K562 (cell line): ENCODE measurements at regions not wholly inside any gene's neighbourhood (a gene's known extent, or its start where the extent isn't known, plus 50 kb on each side); places are given as distances from the start of the nearest gene placed in this dataset.
A peak's percentile ranks its signal among the peaks of the same experiment; 100 is the strongest.

Source experiments
- ATAC-seq: fragments of 200-7000 bp; cut with Tn5 transposase; 3 replicates; pipeline ENCODE4 v1.9.1; 2020; ENCODE audit warnings: moderate library complexity
- BruUV-seq: library from RNA; stranded (reverse); fragments of 400-500 nt; replicated peaks from 2 replicates; lab custom pipeline; 2021; lab: Mats Ljungman, UMichigan
- CTCF ChIA-PET: fragments of 300-600 bp; formaldehyde crosslinking; extraction: SDS; loops from one replicate; lab custom pipeline; 2021; ENCODE audit warnings: low intra/inter-chr PET ratio; lab: Yijun Ruan, JAX
- POLR2A ChIA-PET: fragments of 300-600, 350-650 bp; sonication (Branson Sonifier 250); formaldehyde crosslinking; extraction: SDS; loops from one replicate; lab custom pipeline; 2021; ENCODE audit warnings: antibody characterized with exemption, inconsistent platforms; lab: Yijun Ruan, JAX
- DNase-seq, 4 experiments: peaks; one replicate each; pipeline versions ENCODE4 v3.0.0 to v3.0.0-alpha.2; 2011 to 2018; ENCODE audit warnings: low spot score in 3 of 4, mixed read lengths in 3 of 4; ENCODE audit errors: extremely low read depth in 1 of 4
- FAIRE-seq: peaks from 2 replicates; lab custom pipeline; 2011; peaks lifted over from hg19 to GRCh38; lab: Jason Lieb, UNC
- H2AFZ ChIP-seq: 2 replicates; pipeline ENCODE4 v1.6.0; 2011; ENCODE audit warnings: low read depth, low read length, control low read depth, inconsistent platforms
- H3K27ac ChIP-seq: fragments of 200-600 bp; 3 replicates; pipeline ENCODE4 v1.8.0; 2011; ENCODE audit warnings: low read depth, mild to moderate bottlenecking, control low read depth, inconsistent platforms, low read length, moderate library complexity, mixed read lengths; ENCODE audit errors: extremely low read depth
- H3K27me3 ChIP-seq, 2 experiments: fragments of 300-600 bp in 1 of 2; 2 replicates in 1 of 2; 3 replicates in 1 of 2; pipeline versions ENCODE4 v1.6.0 to v1.8.0; 2011; ENCODE audit warnings: inconsistent platforms in 2 of 2, low read length in 2 of 2, mild to moderate bottlenecking in 1 of 2, mixed read lengths in 1 of 2, moderate library complexity in 1 of 2; ENCODE audit not compliant: control insufficient read depth in 2 of 2, insufficient read depth in 2 of 2
- H3K36me3 ChIP-seq: fragments of 300-600 bp; 3 replicates; pipeline ENCODE4 v1.8.0; 2011; ENCODE audit warnings: mild to moderate bottlenecking, low read length, inconsistent platforms; ENCODE audit not compliant: control insufficient read depth, insufficient read depth
- H3K4me1 ChIP-seq, 2 experiments: fragments of 200-600 bp in 1 of 2; replicated peaks in 1 of 2; 2 replicates in 1 of 2; 3 replicates in 1 of 2; pipeline versions ENCODE4 v1.5.1 to v1.8.0; 2011; ENCODE audit warnings: inconsistent platforms in 2 of 2, low read length in 2 of 2, mild to moderate bottlenecking in 1 of 2, mixed read lengths in 1 of 2, moderate library complexity in 1 of 2; ENCODE audit not compliant: control insufficient read depth in 2 of 2, insufficient read depth in 2 of 2
- H3K4me2 ChIP-seq: 2 replicates; pipeline ENCODE4 v1.6.1; 2011; ENCODE audit warnings: low read length, control low read depth, inconsistent platforms, mixed read lengths; ENCODE audit not compliant: insufficient read depth
- H3K4me3 ChIP-seq: fragments of 200-600 bp; sonication (generic), shearing (Covaris generic); 2 replicates; pipeline ENCODE4 v1.5.1; 2016; ENCODE audit warnings: control low read depth, inconsistent platforms
- H3K79me2 ChIP-seq: fragments of 200-600 bp; 3 replicates; pipeline ENCODE4 v1.8.0; 2011; ENCODE audit warnings: low read length, inconsistent platforms; ENCODE audit not compliant: control insufficient read depth, insufficient read depth
- H3K9ac ChIP-seq, 2 experiments: 2 replicates each; pipeline versions ENCODE4 v1.6.0 to v1.6.1; 2011; ENCODE audit warnings: low read depth in 2 of 2, low read length in 2 of 2, control low read depth in 1 of 2, inconsistent platforms in 1 of 2, mild to moderate bottlenecking in 1 of 2, mixed read lengths in 1 of 2; ENCODE audit not compliant: insufficient read depth in 1 of 2
- H3K9me1 ChIP-seq: one replicate; pipeline ENCODE4 v1.6.0; 2011; ENCODE audit warnings: inconsistent platforms, mild to moderate bottlenecking, low read length, moderate library complexity; ENCODE audit not compliant: control insufficient read depth, insufficient read depth
- H3K9me3 ChIP-seq: replicated peaks from 2 replicates; pipeline ENCODE4 v1.5.1; 2011; ENCODE audit warnings: low read depth, low read length, inconsistent platforms; ENCODE audit not compliant: control insufficient read depth, insufficient read depth
- H4K20me1 ChIP-seq: replicated peaks from 2 replicates; pipeline ENCODE4 v1.6.1; 2011; ENCODE audit warnings: low read length, inconsistent platforms, mixed read lengths; ENCODE audit not compliant: control insufficient read depth, insufficient read depth
- ARID2 ChIP-seq: fragments of 450-650 bp; IDR thresholded peaks from 2 replicates; pipeline ENCODE4 v1.6.1; 2017; ENCODE audit warnings: antibody characterized with exemption, mild to moderate bottlenecking
- CTCF ChIP-seq, 3 experiments: IDR thresholded peaks in 2 of 3; conservative IDR thresholded peaks in 1 of 3; 2 replicates each; pipeline ENCODE4 v1.5.1; 2011 to 2012; ENCODE audit warnings: low read length in 3 of 3, mild to moderate bottlenecking in 3 of 3, control low read depth in 2 of 3, improper control_type of control experiment in 1 of 3, inconsistent platforms in 1 of 3, low read depth in 1 of 3, mixed read lengths in 1 of 3, moderate library complexity in 1 of 3; ENCODE audit not compliant: insufficient read depth in 2 of 3
- POLR2H ChIP-seq: IDR thresholded peaks from 2 replicates; pipeline ENCODE4 v1.6.1; 2016; ENCODE audit warnings: missing genetic modification characterization, low read depth, mild to moderate bottlenecking, control low read depth, missing compliant biosample characterization, moderate library complexity
- RAD21 ChIP-seq, 2 experiments: fragments of 250-450 bp in 1 of 2; fragments of 450-650 bp in 1 of 2; sonication (Bioruptor Pico) in 1 of 2; formaldehyde crosslinking in 1 of 2; IDR thresholded peaks in 1 of 2; conservative IDR thresholded peaks in 1 of 2; 2 replicates each; pipeline versions ENCODE4 v1.4.0 to v1.8.0; 2020 to 2022; ENCODE audit warnings: mild to moderate bottlenecking in 2 of 2, moderate library complexity in 1 of 2
- REST ChIP-seq, 2 experiments: fragments of 450-650 bp; formaldehyde crosslinking in 1 of 2; IDR thresholded peaks; 2 replicates each; pipeline versions ENCODE4 v1.4.0 to v1.6.1; 2014 to 2020; ENCODE audit warnings: mild to moderate bottlenecking in 2 of 2, borderline replicate concordance in 1 of 2, low read depth in 1 of 2
- WGBS: fragments of 100-300 bp; shearing (Covaris generic); methylation state at CpG from one replicate; pipeline ENCODE4 v1.1.6; 2016; ENCODE audit warnings: low coverage, mixed read lengths; ENCODE audit not compliant: insufficient coverage; ENCODE audit errors: missing lambda C conversion rate; 5-methylcytosine and 5-hydroxymethylcytosine counted together
- in situ Hi-C: fragments of 300-500 bp; cut with MboI; formaldehyde crosslinking; loops from 4 replicates; pipeline ENCODE4 v1.15.0; 2018; ENCODE audit warnings: inconsistent platforms, mixed read lengths
- intact Hi-C: fragments of 100-400 bp; cut with micrococcal nuclease; formaldehyde crosslinking; loops from 2 replicates; pipeline ENCODE4 v1.14.2; 2022

DNA sequence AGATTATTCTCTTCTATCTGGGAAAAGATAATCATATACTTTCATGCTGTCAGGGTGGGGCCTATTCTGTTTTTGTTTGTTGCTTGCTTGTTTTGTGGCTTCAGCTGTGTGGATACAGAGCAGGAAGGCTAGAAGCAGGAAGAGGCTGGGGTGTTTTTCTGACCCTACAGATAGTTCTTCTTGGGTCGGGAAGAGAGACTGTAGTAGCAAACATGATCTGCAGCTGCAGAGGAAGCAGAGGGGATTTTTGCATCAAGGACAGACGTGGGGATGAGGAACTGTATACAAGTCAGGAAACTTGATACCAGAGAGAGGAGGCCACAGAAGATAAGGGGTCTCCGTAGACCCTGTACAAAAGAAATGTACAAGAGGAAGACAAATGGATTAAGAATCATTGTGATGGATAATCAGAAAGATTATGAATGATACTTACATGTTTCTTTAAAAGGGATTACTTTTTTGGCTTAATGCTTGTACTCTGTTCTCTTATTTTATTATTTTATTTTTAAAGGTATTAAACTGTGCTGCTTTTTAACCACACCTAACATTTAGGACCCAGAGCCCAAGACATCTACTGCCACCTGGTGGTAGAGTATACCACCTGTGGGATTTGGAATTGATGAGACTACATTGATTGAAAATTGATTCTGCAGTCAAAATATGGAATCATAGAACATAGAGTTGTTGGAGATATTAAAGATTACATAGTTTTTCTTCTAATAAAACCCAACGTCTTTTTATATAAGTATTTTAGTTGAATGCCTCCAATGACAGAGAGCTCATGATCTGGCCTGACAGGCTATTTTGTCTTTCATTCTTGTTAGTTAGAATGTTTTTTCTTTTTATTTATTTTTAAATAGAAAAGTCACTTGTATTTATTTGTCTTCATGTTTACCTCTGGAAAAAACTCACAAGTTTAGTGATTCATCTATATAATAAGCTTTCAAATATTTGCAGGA lies 87.3 kb upstream of the ROPN1 start:
- POLR2A ChIA-PET: no interaction called here
- peaks cover 0 to 12% of the 10 kb centered on the region in 2 experiments; a peak in 2 of 5 replicates for H3K27me3 ChIP-seq
- intact Hi-C loops: loop anchor here (1.0 to 10.0 kb wide), 3 partner anchors 63 to 427 kb away; no protein-coding TSS in a partner anchor
- no peaks in the 10 kb centered on the region for H3K79me2 ChIP-seq
- H3K4me3 ChIP-seq: no peak overlapping the region
- no peaks in the 10 kb centered on the region for H3K9me1 ChIP-seq
- DNase-seq: peak; percentile 17 to 40 (median 33)
- TF ChIP-seq POLR2H (tag) (no peak), RAD21 (CRISPR knock-in tag; conservative IDR thresholded peaks at IDR 0.05 in 1 of 2, IDR thresholded peaks at IDR 0.05 in 1 of 2) (peak; percentile 61 to 75), REST (IDR thresholded peaks at IDR 0.05; ENCODE audit: borderline replicate concordance) (peak; percentile 48; the same call in 1 of the 2 replicates), REST (CRISPR knock-in tag; IDR thresholded peaks at IDR 0.05; ENCODE audit: low read depth) (no peak), ARID2 (0 out of 2 replicates have a peak, but pooled peaks have one; percentile 27), CTCF (IDR thresholded peaks at IDR 0.05 in 2 of 3, conservative IDR thresholded peaks at IDR 0.05 in 1 of 3; ENCODE audit: insufficient read depth in 2 of 3, low read depth in 1 of 3, low read length in 3 of 3) (peak; percentile 40 to 69 (median 47); a peak in 3 of 6 replicates)
- TF ChIP-seq, all 486 proteins: peak for 4
- H2AFZ ChIP-seq: no peak overlapping the region
- no peaks in the 10 kb centered on the region for H3K36me3 ChIP-seq
- FAIRE-seq (peak; percentile 44), ATAC-seq (peak; percentile 55; the same call in 1 of the 3 replicates)
- BruUV-seq: no TSS peak
- no peak overlapping the region for H3K9ac ChIP-seq
- no peaks in the 10 kb centered on the region for H4K20me1 ChIP-seq
- H3K4me2 ChIP-seq: no peak overlapping the region
- CTCF ChIA-PET: interaction anchor here (1.7 kb wide), 1 partner anchor 63 kb away, joined by 9 read pairs; no protein-coding TSS in a partner anchor
- H3K4me1 ChIP-seq: no peaks in the 10 kb centered on the region
- 0% methylated on average over 2 of the region's 4 CpGs for WGBS
- in situ Hi-C loops: no loop called here
- H3K9me3 ChIP-seq: no peaks in the 10 kb centered on the region
- H3K27ac ChIP-seq: no peak overlapping the region
